Upper lobe of right lung (tissue), 1 donor: ENCODE measurements at regions not wholly inside any gene's neighbourhood (a gene's known extent, or its start where the extent isn't known, plus 50 kb on each side); places are given as distances from the start of the nearest gene placed in this dataset.
A peak's percentile ranks its signal among the peaks of the same experiment; 100 is the strongest.

Experiments used
- ATAC-seq: fragments of 200-7000 bp; cut with Tn5 transposase; one replicate; pipeline ENCODE4 v1.9.1; 2020; ENCODE audit warnings: mild to moderate bottlenecking, moderate library complexity
- DNase-seq: peaks from one replicate; pipeline ENCODE4 v3.0.0-alpha.2; 2020
- H3K27ac ChIP-seq: fragments of 200-600 bp; one replicate; pipeline ENCODE4 v1.8.0; 2022
- H3K27me3 ChIP-seq: fragments of 200-600 bp; one replicate; pipeline ENCODE4 v1.8.0; 2022; ENCODE audit warnings: mild to moderate bottlenecking
- H3K36me3 ChIP-seq: fragments of 200-600 bp; one replicate; pipeline ENCODE4 v1.8.0; 2022
- H3K4me1 ChIP-seq: fragments of 200-600 bp; one replicate; pipeline ENCODE4 v1.8.0; 2022
- H3K4me3 ChIP-seq: fragments of 200-600 bp; one replicate; pipeline ENCODE4 v1.8.0; 2022; ENCODE audit warnings: mild to moderate bottlenecking
- H3K9me3 ChIP-seq: fragments of 200-600 bp; one replicate; pipeline ENCODE4 v1.8.0; 2022
- intact Hi-C: fragments of 100-400 bp; cut with DNase I; formaldehyde crosslinking; loops from one replicate; pipeline ENCODE4 v1.11.0; 2022
- TF ChIP-seq, protein P1 (sequence below): fragments of 200-600 bp; IDR thresholded peaks from one replicate; pipeline ENCODE4 v1.8.0; 2022; ENCODE audit warnings: antibody characterized with exemption
- donor health status: DM: no; HTN: yes; CAD: no; lungs with severe emphysema.

DNA sequence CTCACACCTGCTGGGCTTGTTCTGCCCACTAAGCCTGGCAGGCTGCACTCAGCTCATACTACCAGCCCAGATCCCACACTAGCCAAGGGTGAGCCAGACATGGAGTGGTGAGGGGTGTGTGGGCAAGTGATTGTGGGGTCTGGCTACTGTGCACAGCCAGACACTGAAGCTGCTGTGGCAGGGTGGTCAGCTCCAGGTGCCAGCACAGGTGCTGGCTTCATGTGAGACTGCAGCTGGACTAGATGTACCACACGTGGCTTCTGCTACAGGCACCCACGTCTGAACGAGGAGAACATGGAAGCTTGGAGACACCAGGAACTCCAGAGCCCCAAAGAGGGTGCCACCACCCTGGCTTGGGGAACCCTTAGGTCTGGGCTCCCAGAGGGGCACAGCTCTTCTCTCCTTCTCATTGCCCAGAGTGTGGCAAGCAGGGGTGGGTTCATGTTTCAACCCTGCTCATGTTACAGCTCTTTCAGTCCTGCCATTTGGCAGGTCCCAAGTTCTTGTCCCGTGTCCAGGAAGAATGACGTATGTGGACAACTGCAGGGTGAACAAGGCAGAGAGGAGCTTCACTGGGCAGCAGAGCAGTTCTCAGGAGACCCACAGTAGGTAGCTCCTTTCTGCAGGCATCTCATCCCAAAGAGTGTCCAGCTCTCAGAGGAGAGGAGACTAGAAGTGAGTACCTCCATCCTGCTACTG is 1624.2 kb upstream of the TMEFF2 start:
- Histone ChIP-seq H3K27ac (no peak overlapping the region), H3K4me1 (no peaks in the 10 kb centered on the region), H3K9me3 (no peaks in the 10 kb centered on the region), H3K4me3 (no peak overlapping the region), H3K36me3 (no peaks in the 10 kb centered on the region), H3K27me3 (no peaks in the 10 kb centered on the region)
- ATAC-seq (peak; percentile 38), DNase-seq (no peak)
- TF ChIP-seq, protein P1, sequence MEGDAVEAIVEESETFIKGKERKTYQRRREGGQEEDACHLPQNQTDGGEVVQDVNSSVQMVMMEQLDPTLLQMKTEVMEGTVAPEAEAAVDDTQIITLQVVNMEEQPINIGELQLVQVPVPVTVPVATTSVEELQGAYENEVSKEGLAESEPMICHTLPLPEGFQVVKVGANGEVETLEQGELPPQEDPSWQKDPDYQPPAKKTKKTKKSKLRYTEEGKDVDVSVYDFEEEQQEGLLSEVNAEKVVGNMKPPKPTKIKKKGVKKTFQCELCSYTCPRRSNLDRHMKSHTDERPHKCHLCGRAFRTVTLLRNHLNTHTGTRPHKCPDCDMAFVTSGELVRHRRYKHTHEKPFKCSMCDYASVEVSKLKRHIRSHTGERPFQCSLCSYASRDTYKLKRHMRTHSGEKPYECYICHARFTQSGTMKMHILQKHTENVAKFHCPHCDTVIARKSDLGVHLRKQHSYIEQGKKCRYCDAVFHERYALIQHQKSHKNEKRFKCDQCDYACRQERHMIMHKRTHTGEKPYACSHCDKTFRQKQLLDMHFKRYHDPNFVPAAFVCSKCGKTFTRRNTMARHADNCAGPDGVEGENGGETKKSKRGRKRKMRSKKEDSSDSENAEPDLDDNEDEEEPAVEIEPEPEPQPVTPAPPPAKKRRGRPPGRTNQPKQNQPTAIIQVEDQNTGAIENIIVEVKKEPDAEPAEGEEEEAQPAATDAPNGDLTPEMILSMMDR, result no peak
- intact Hi-C loops, result no loop called here

DNA sequence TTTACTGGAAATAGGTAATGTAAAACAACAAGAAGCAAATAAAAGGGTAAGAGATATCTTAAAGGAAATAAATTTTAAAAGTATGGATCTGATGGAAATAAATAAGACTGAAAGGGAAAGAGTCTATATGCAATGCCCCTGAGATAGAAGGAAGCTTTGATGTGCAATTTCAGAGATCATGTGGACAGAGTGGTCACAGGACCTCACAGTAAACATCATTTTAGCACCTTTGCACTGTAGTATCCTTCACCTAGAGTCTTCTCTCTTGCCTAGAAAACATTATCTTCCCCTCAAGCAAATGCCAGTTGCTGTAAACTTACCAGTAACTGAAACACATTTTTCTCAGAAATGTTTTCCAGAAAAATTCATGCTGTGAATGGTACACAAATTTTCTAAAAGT is 1621.3 kb upstream of the TMEFF2 start:
- DNase-seq (no peak), ATAC-seq (no peak)
- intact Hi-C loops, result no loop called here
- H3K36me3 ChIP-seq, result no peaks in the 10 kb centered on the region
- H3K4me1 ChIP-seq, result no peaks in the 10 kb centered on the region
- TF ChIP-seq, protein P1, result no peak
- H3K27me3 ChIP-seq, result no peaks in the 10 kb centered on the region
- H3K4me3 ChIP-seq, result no peak overlapping the region
- no peak overlapping the region for H3K27ac ChIP-seq
- H3K9me3 ChIP-seq, result no peaks in the 10 kb centered on the region

DNA sequence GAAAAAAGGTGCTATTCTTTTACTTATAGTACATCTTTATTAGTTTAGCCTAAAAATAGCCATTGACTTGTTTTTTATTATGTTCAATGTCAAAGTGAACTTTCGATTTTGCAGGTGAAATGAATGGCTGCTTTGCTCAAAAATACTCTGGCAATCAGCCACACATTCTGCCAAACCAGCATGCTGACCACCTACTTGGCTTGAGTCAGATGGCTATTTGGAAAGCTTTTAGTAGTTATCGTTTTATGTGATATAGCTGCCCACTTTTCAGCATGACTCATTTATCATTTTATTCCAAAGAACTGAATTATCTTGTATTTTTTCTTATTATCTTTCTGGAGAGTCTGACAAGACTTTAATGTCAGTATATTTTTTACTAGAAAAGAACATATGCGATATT is 1615.8 kb upstream of the TMEFF2 start:
- intact Hi-C loops, result no loop called here
- Histone ChIP-seq H3K36me3 (no peaks in the 10 kb centered on the region), H3K4me1 (no peaks in the 10 kb centered on the region), H3K27me3 (no peaks in the 10 kb centered on the region), H3K27ac (no peak overlapping the region), H3K9me3 (no peaks in the 10 kb centered on the region), H3K4me3 (no peak overlapping the region)
- ATAC-seq (no peak), DNase-seq (no peak)
- TF ChIP-seq, protein P1, result no peak

DNA sequence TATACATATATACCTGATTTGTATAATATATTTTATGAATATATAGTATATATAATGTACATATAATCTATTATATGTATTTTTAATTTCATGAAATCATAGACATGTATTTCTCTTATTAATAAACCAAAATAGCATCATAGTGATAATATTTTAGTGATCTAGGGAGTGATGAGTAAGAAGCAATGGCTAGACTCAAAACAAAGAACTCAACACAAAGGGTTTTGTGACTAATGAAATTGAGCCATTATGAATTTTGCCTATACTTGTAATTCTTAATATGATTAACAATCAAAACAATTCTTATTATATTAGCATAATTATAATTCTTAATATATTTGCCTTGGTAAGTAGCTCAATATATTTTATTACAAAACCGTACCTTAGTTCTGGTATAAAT is 1614.1 kb upstream of the TMEFF2 start:
- Histone ChIP-seq H3K27ac (no peak overlapping the region), H3K27me3 (no peaks in the 10 kb centered on the region), H3K4me1 (no peaks in the 10 kb centered on the region), H3K36me3 (no peaks in the 10 kb centered on the region), H3K9me3 (no peaks in the 10 kb centered on the region), H3K4me3 (no peak overlapping the region)
- no peak for DNase-seq
- no peak for ATAC-seq
- TF ChIP-seq, protein P1, result no peak
- intact Hi-C loops, result no loop called here

DNA sequence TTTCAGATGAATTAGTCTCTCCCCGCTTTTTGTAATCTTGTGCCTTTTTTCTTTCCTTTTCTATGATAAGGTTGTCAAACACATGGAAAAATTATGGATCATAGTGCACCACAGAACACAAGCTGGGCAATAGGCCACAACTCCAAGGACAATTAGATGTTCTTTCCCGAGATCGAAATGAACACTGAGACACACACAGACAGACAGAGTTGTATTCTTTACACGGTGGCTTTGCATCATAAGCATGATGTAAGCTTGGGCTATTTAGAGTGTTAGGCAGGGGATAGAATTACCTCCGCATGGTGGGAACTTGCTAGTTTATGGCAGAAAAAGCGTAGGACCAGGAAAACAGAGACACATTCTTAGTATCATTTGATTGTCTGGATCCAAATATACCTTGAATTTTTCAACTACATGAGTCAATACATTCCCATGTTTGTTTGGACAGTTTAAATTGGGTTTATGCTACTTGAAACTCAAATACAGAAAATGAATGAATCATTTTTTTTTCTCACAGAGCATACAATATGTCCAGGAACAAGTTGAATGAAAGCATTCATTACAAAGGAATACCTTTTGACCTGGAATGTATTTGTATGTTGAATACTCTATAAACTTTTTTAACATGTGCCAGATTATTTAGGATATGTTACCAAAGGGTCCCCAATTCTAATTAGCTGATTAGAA is 1611.5 kb upstream of the TMEFF2 start:
- H3K9me3 ChIP-seq, result no peaks in the 10 kb centered on the region
- no peak for ATAC-seq
- no peak overlapping the region for H3K4me3 ChIP-seq
- H3K27me3 ChIP-seq, result no peaks in the 10 kb centered on the region
- H3K36me3 ChIP-seq, result no peaks in the 10 kb centered on the region
- H3K4me1 ChIP-seq, result no peaks in the 10 kb centered on the region
- no peak overlapping the region for H3K27ac ChIP-seq
- intact Hi-C loops, result no loop called here
- TF ChIP-seq, protein P1, result no peak
- DNase-seq, result no peak
